Ascending aorta (tissue), 2 donors: ENCODE measurements at regions not wholly inside any gene's neighbourhood (a gene's known extent, or its start where the extent isn't known, plus 50 kb on each side); places are given as distances from the start of the nearest gene placed in this dataset.

Source experiments
- DNase-seq, 2 donors: peaks; one replicate each; pipeline ENCODE4 v3.0.0-alpha.2; 2019; ENCODE audit warnings: low spot score in 2 of 2
- H3K27ac ChIP-seq, 2 donors: fragments of 200-600 bp; sonication (generic); one replicate each; pipeline ENCODE4 v1.5.1; 2016 to 2017; ENCODE audit warnings: mild to moderate bottlenecking in 1 of 2
- H3K27me3 ChIP-seq: fragments of 200-600 bp; sonication (generic); one replicate; pipeline ENCODE4 v1.5.1; 2017
- H3K36me3 ChIP-seq, 2 donors: fragments of 200-600 bp; sonication (generic); one replicate each; pipeline ENCODE4 v1.5.1; 2016
- H3K4me1 ChIP-seq, 2 donors: fragments of 200-600 bp; sonication (generic); one replicate each; pipeline ENCODE4 v1.5.1; 2016 to 2017; ENCODE audit warnings: mild to moderate bottlenecking in 1 of 2
- H3K4me3 ChIP-seq, 2 donors: fragments of 200-600 bp; sonication (generic); one replicate each; pipeline ENCODE4 v1.5.1; 2016 to 2017; ENCODE audit warnings: mild to moderate bottlenecking in 1 of 2
- H3K9me3 ChIP-seq, 2 donors: fragments of 200-600 bp; sonication (generic); one replicate each; pipeline ENCODE4 v1.5.1; 2016
- CTCF ChIP-seq, 3 experiments: fragments of 200-600 bp in 2 of 3; fragments of 450-650 bp in 1 of 3; sonication (generic) in 2 of 3; IDR thresholded peaks; one replicate each; pipeline ENCODE4 v1.5.1; 2016 to 2019; ENCODE audit warnings: antibody characterized with exemption in 3 of 3, mild to moderate bottlenecking in 1 of 3, moderate library complexity in 1 of 3
- intact Hi-C: fragments of 100-400 bp; cut with DNase I; formaldehyde crosslinking; loops from one replicate; pipeline ENCODE4 v1.15.1; 2023

GRCh38 chr5:86807046-86808031, 189.6 kb downstream of the COX7C start:
- H3K27ac ChIP-seq: no peak overlapping the region
- intact Hi-C loops: no loop called here
- no peak for DNase-seq
- TF ChIP-seq CTCF (IDR thresholded peaks at IDR 0.05): no peak
- no peaks in the 10 kb centered on the region for H3K36me3 ChIP-seq
- no peaks in the 10 kb centered on the region for H3K4me1 ChIP-seq
- no peaks in the 10 kb centered on the region for H3K27me3 ChIP-seq
- H3K9me3 ChIP-seq: no peaks in the 10 kb centered on the region
- H3K4me3 ChIP-seq: no peak overlapping the region

DNA sequence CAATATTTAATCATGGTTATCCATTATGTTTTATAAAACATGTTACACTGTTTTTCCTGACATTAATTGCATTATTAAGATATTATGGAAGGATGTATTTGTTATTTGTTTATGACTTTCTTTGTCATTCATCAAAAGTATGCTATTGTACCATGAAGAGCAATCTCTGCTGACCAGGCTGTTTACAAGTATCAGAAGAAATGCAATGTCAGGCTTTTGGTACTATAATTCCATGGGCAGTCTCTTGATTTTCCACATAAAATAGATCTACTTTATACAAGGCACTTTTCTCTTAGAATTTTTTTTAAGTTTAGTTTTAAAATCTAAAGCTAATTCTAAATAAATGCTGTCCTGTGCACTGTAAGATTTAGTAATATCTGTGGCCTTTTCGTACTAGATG, 196.6 kb downstream of the COX7C start:
- TF ChIP-seq CTCF (IDR thresholded peaks at IDR 0.05): no peak
- Histone ChIP-seq H3K27ac (no peak overlapping the region), H3K4me1 (no peaks in the 10 kb centered on the region), H3K9me3 (no peaks in the 10 kb centered on the region), H3K27me3 (no peaks in the 10 kb centered on the region), H3K4me3 (no peak overlapping the region), H3K36me3 (no peaks in the 10 kb centered on the region)
- intact Hi-C loops: no loop called here
- no peak for DNase-seq

GRCh38 chr5:86814907-86815306, 197.2 kb downstream of the COX7C start:
- TF ChIP-seq CTCF (IDR thresholded peaks at IDR 0.05): no peak
- Histone ChIP-seq H3K9me3 (no peaks in the 10 kb centered on the region), H3K4me1 (no peaks in the 10 kb centered on the region), H3K36me3 (no peaks in the 10 kb centered on the region), H3K4me3 (no peak overlapping the region), H3K27ac (no peak overlapping the region), H3K27me3 (no peaks in the 10 kb centered on the region)
- no peak for DNase-seq
- intact Hi-C loops: no loop called here

DNA sequence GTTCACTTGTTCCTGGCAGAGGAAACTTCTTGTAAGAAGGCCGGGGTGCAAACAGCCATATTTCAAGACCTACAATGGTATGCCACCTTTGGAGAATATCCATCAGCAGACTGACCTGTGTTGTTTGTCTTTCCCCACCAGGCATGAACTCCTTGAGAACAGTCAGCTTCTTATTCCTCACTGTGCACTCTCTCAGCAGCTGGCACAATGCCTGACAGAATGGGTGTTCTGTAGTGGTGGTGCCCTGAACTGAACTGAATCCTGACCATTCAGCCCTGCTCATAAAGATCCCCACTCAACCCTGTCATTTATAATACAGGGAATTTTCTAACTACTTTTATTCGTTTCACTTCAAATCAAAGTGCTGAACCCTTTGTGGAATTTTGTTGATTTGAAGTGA, 206.9 kb downstream of the COX7C start:
- no peaks in the 10 kb centered on the region for H3K4me1 ChIP-seq
- H3K27me3 ChIP-seq: no peaks in the 10 kb centered on the region
- no peak for TF ChIP-seq CTCF (IDR thresholded peaks at IDR 0.05)
- no peak for DNase-seq
- intact Hi-C loops: no loop called here
- H3K36me3 ChIP-seq: no peaks in the 10 kb centered on the region
- H3K4me3 ChIP-seq: no peak overlapping the region
- H3K27ac ChIP-seq: no peak overlapping the region
- no peaks in the 10 kb centered on the region for H3K9me3 ChIP-seq

DNA sequence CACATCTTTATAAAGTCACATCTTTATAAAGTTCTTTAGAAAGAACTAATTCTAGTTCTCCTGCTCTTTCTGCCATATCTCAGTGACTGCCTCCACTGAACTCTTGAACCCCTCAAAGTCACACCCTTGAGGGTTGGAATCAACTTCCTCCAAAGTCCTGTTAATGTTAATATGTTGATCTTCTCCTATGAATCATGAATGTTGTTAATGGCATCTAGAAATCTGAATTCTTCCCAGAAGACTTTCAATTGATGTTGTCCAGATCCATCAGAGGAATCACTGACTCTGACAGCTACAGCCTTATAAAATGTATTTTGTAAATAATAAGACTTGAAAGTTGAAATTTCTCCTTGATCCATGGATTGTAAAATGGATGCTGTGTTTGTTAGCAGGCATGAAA, 213.4 kb downstream of the COX7C start:
- H3K4me1 ChIP-seq: no peaks in the 10 kb centered on the region
- no peaks in the 10 kb centered on the region for H3K36me3 ChIP-seq
- no peaks in the 10 kb centered on the region for H3K9me3 ChIP-seq
- no peaks in the 10 kb centered on the region for H3K27me3 ChIP-seq
- intact Hi-C loops: no loop called here
- H3K27ac ChIP-seq: no peak overlapping the region
- no peak for TF ChIP-seq CTCF (IDR thresholded peaks at IDR 0.05)
- no peak overlapping the region for H3K4me3 ChIP-seq
- no peak for DNase-seq
